Mammary epithelial cell (primary cell): ENCODE measurements at regions not wholly inside any gene's neighbourhood (a gene's known extent, or its start where the extent isn't known, plus 50 kb on each side); places are given as distances from the start of the nearest gene placed in this dataset.

ENCODE experiments used
- CTCF ChIP-seq, 2 donors: IDR thresholded peaks in 1 of 2; conservative IDR thresholded peaks in 1 of 2; 2 replicates each; pipeline ENCODE4 v1.5.1; 2011 to 2012; ENCODE audit warnings: inconsistent platforms in 2 of 2, low read length in 2 of 2, mild to moderate bottlenecking in 2 of 2, control low read depth in 1 of 2, low read depth in 1 of 2; ENCODE audit not compliant: insufficient read depth in 1 of 2; ENCODE audit errors: extremely low read depth in 1 of 2
- EZH2 ChIP-seq: IDR thresholded peaks from 2 replicates; pipeline ENCODE4 v1.6.1; 2012; ENCODE audit warnings: low read length, inconsistent platforms, borderline replicate concordance

- TF ChIP-seq CTCF (conservative IDR thresholded peaks at IDR 0.05 in 1 of 2, IDR thresholded peaks at IDR 0.05 in 1 of 2; ENCODE audit: extremely low read depth in 1 of 2, insufficient read depth in 1 of 2, low read depth in 1 of 2, low read length in 2 of 2) (no peak), EZH2 (no peak)
Measured at GRCh38 chr3:26308454-26308853, 314.1 kb upstream of the LRRC3B start.
